DLD1 (cell line): ENCODE measurements at regions not wholly inside any gene's neighbourhood (a gene's known extent, or its start where the extent isn't known, plus 50 kb on each side); places are given as distances from the start of the nearest gene placed in this dataset.
"Not testable (repeated sequence)": the region's sequence is repeated elsewhere in the genome, so short reads cannot be mapped to it uniquely, and the experiment has no call there.

ENCODE experiments used
- in situ Hi-C: cut with HindIII; loops from 2 replicates; pipeline ENCODE4 v1.10.0; 2017; ENCODE audit warnings: low sequenced_read_pairs

DNA sequence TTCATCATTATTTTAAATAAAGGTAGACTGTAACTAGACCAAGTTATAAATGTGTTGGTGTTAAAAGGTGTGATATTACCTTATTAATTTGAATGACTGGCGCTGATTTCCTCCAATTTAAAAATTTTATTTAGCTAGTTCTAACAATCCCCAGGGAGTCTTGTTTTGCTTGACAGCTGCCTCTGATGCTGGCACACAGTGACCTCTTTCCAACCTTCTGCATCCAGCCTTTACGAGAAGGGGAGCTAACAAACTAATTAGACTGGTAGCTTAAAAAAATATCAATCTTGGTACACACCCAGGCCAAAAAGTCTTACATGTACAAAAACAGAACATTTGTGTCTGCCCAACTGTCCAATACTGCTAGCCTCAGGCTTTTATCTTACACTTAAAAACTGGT, 51.8 kb upstream of the ENPEP start:
- in situ Hi-C loops, result no loop called here

DNA sequence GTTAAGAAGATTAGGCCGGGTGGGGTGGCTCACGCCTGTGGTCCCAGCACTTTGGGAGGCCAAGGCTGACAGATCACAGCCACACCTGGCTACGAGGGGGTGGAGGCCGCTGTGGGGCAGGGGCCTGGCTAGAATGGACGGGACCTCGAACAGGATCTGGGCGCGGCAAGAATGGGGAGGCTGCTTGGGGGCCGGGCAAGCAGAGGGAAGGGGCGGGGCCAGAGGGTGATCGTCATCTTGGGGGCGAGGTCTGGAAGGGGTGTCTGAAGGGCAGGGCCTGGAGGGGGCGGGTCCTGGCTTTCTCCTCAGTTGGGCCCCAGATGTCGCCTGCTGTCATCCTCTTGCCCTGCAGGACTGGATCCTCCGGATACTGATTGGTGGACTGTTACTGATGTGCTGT, 57.3 kb upstream of the ENPEP start:
- in situ Hi-C loops, result no loop called here

DNA sequence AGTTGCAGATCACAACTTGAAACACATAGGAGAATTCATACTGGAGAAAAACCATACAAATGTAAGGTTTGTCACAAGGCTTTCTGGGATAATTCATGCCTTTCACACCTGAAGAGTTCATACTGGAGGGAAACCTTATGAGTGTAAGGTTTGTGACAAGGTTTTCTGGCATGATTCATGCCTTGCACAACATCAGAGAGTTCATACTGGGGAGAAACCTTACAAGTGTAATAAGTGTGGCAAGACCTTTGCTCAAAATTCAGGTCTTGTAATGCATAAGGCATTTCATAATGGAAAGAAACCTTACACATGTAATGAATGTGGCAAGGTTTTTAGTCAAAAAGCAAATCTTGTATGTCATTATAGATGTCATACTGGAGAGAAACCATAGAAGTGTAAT, 58.8 kb upstream of the ENPEP start:
- in situ Hi-C loops, result no loop called here

DNA sequence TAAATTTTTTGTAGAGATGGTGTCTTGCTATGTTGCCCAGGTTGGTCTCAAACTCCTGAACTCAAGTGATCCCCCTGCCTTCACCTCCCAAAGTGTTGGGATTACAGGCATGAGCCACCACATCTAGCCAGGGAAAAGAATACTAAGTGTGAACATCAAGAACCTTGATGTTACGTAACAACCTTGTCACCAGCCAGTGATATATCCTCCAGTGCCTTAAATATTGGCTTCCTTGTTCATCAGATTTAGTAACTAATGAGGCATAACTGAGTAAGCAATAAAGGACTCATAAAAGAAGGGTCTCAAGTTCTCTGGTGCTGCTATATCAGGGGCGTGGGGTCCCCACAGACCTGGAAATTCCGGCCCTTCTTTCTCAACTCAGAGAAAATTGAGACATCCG, 60.5 kb upstream of the ENPEP start:
- in situ Hi-C loops, result no loop called here

DNA sequence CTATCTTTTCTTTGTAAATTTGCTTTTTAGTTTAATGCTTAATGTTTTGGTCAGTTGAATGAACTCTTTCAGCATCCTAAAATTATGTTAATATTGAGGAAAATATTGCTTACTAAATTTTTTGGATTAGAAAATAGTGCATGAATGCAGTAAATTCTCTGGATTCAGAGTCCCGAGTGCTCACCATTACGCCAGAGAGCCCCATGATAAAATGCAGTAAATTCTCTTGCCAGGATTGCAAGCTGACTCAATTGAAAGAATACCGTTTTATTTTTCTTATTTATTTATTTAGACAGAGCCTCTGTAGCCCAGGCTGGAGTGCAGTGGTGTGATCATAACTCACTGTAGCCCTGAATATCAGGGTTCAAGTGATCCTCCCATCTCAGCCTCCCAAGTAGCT, 60.9 kb upstream of the ENPEP start:
- in situ Hi-C loops, result no loop called here

DNA sequence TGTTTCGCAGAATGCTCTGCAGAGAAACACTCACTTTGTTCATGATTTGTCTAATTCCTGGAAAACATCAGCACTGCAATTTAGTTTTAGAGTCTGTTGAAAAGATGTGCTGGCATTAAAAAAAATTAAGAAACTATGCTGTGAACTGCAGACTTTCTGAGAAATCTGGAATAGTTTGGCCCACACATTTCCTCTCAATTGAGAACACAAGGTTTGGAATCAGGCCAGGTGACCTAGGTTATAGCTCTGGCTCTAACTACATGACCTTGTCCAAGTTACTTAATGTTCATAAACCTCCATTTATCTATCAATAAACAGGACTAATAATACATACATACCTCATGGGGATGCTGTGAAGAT, 61.4 kb upstream of the ENPEP start:
- in situ Hi-C loops, result no loop called here

DNA sequence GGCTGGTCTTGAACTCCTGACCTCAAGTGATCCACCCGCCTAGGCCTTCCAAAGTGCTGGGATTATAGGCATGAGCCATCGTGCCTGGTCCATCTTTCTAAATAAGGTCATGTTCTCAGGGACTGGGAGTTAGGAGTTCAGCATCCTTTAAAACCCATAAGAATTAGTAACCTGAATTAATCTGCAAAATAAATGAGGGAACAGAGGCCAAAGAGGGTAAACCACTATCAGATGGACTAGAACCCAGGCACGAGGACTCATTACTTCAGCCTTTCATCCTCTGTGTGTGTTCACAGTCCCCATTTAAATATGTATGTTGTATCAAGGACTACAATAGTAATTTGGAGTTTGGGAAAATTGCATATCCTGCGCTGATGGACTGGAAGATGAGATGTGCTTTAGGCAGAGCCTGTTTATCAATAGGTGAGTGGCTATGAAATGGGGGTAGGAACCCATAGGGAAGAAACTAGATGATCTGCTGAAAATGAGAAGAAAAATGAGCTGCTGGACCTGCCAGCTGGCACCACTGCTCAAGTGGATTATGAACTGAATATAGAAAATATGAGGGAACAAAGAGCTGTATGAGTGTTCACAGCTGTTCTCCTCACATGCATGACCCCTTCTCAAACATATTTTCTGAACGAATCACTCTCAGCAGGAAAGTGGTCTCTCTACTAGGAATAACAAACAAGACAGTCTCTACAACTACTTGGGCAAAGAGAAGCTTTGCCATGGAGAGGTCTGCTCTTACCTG, 62.0 kb upstream of the ENPEP start:
- in situ Hi-C loops, result not testable (repeated sequence)

DNA sequence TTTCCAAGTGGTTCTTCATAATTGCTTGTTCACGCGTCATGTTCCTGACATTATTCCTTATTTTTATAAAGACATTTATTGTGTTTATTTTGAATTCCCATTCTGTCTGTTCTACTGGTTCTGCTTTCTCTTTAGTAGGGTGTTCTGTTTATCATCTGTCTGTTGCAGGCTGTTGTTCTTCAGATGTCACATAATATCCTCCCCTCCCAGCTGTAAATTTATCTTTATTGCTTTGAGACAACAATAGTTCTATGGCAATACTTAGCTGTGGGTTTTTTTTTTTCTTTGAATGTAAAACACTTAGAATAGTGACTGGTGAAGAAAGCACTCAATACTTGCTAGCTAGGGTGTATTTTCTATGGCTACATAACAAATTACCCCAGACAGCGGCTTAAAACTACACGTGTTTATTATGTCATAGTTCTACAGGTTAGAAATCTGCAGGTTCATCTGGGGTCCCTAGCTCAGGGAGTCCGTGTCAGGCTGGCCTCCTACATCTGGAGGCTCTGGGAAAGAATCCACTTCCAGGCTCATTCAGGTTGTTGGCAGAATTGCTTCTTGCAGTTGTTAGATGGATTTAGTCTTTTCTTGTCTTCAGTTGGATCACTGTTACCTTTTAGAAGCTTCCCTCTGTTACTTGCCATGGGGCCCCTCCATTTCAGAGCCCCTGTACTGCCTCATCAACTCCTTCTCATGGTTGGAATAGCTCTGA, 63.4 kb upstream of the ENPEP start:
- in situ Hi-C loops, result no loop called here

DNA sequence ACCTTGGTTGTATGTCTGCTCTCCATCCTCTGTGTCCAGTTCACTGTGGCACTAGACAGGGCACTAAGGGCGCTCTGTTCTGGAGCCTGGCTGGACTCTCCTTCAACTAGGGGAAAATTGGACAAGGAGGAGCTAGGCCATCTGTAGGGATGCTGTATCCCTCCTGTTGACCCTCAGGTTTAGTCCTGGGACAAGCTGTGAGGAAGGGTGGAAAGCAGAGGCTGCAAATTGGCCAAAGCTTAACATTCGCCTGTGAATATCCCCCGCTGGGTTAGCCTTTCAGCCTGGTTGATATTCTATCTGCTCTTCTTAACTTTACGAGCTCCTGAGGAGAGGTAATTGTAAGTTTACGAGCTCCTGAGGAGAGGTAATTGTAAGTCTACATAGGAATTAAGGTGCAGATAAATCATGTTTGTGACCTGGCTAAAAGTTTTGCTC, 64.4 kb upstream of the ENPEP start:
- in situ Hi-C loops, result no loop called here

DNA sequence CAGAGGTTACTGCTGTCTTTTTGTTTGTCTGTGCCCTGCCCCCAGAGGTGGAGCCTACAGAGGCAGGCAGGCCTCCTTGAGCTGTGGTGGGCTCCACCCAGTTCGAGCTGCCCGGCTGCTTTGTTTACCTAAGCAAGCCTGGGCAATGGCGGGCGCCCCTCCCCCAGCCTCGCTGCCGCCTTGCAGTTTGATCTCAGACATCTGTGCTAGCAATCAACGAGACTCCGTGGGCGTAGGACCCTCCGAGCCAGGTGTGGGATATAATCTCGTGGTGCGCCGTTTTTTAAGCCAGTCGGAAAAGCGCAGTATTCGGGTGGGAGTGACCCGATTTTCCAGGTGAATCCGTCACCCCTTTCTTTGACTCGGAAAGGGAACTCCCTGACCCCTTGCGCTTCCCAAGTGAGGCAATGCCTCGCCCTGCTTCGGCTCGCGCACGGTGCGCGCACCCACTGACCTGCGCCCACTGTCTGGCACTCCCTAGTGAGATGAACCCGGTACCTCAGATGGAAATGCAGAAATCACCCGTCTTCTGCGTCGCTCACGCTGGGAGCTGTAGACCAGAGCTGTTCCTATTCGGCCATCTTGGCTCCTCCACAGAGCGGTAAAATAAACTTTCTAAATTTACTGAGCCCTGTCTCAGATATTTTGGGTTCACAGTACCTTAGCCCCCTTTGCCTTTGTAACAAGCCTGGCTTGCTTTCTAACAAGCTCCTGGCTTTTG, 64.9 kb upstream of the ENPEP start:
- in situ Hi-C loops, result not testable (repeated sequence)

DNA sequence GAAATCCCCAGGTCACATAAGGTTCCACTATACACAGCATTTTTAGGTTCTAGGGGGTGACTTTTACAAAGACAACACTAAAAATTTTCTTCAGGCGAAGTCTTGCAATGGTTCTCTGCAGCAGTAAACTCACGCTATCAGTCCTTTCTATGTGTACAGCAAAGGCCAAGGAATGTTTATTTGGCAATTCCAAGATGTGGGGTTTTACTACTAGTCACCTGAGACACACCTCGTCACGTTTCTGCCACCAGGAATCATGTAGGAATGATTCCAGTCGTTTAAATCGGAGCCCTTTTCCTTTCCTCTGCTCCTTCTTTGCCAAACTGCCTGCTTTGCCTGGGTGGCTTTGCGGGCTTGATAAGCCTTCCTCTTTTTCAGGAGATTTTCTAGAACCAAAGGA, 75.9 kb upstream of the ENPEP start:
- in situ Hi-C loops, result no loop called here

DNA sequence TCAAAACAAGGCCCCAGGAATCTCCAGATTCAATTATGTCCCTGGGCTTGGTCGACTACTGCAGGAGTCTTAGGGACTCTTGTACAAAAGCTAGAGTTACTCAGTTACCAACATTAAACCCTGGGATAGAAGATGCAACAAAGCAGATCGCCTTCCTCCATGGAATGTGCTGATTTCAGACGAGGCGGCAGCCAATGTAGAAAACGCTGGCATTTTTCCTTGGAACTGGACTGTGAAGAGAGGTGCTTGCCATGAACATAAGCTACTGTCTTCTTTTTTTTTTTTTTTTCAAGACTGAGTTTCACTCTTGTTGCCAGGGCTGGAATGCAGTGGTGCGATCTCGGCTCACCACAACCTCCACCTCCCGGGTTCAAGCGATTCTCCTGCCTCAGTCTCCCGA, 76.9 kb upstream of the ENPEP start:
- in situ Hi-C loops, result not testable (repeated sequence)

DNA sequence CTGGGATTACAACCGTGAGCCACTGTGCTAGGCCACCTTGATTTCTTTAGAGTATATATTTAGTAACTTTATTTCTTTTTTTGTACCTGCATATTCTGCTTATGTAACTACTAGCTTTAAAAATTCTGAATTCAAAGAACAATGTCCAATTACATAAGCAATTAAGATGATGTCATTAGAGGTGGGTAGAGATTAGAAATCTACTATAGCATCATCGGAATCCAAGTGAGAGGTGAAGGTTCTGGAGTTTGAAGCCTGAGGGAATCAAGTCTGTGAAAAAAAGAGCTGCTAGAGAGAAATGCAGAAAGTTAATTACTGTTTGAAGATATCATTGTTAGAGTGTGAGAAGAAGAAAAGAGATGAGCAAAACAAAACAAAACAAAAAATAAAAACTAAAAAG, 79.0 kb upstream of the ENPEP start:
- in situ Hi-C loops, result no loop called here

DNA sequence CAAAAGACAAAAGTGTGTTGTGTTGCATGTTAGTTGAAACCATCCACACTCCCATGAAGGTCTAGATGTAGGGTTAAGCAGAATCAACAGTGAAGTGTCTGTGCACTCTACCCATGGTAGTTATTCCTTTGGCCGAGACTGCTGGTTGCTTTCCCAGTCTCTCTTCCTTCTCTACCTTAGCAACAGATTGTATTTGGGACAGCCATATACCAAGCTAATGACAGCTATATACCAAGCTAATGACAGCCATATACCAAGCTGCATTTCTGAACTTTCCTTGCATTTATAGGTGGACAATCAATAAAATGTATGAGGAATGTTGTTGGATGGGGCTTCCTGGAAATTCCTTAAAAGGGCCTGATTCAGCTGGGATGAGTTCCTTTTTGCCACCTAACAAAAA, 80.5 kb upstream of the ENPEP start:
- in situ Hi-C loops, result no loop called here

DNA sequence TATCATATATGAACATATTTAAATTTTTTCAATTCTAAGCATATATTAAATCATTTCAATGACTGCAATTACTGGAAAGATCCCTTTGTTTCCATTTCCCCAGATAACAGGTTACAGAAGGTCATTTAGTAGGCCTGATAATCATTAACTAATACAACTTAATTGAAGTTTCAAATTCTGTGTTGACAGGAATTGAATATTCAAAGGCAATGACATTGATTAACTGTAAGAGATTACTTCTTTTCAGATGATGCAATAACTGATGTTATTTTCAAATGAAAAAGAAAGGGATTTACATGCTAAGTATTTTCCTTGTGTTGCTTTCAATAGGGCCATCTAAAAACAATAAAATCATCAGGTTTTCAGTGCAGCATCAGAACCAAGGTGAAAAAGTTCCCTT, 81.1 kb upstream of the ENPEP start:
- in situ Hi-C loops, result no loop called here

DNA sequence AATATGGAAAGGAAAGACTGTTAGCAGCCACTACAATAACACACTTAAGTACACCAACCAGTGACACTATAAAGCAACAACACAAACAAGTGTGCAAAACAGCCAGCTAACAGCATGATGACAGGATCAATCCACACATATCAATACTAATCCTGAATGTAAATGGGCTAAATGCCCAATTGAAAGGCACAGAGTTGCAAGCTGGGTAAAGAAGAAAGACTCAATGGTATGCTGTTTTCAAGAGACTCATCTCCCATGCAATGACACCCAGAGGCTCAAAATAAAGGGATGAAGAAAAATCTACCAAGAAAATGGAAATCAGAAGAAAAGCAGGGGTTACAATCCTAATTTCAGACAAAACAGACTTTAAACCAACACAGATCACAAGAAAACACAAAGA, 94.2 kb upstream of the ENPEP start:
- in situ Hi-C loops, result no loop called here

DNA sequence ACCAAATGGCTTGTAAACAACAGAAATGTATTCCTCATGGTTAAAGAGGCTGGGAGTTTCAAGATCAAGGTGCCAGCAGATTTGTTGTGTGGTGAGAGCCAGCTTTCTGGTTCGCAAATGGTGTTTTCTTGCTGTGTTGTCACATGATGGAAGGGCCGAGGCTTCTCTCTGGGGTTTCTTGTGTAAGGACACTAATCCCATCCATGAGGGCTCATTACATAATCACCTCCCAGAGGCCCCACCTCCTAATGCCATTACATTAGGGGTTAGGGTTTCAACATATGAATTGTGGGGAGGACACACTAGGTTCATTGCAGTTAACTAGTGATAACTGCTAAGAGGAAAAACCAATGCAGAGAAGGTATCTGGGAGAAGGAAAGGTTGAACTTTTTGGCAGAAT, 103.5 kb upstream of the ENPEP start:
- in situ Hi-C loops, result no loop called here

DNA sequence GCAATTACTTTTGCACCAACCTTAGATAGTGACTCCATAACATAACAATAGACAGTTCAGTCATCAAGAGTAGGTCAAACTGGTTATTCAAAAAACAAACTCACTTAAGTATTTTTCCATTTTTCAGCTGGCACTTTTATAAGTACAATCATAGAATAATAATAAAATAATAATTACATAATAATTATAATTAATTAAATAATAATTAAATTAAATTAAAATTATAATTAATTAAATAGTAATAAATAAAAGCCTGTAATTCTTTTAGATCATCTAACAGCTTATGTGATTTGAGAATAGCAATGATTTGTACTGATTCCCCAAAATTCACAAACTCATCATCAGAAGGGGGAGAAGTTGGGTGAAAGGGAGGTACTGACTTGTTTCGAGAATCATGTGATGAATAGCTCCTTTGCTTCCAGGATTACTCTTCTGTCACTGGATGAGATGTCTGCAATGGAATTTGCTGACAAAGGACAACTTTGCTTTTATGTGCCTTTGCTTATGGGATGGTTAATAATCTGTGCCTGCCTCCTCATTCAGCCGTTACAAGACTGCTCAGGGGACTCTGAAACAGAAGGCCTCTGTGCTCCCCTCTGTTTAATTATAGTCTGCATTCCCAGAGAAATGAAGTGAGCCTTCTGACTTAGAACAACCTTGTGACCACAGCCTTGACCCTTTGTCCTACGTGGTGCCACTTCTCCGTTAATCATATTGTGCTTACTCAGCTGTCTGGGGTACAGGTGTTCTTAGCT, 104.8 kb upstream of the ENPEP start:
- in situ Hi-C loops, result no loop called here

DNA sequence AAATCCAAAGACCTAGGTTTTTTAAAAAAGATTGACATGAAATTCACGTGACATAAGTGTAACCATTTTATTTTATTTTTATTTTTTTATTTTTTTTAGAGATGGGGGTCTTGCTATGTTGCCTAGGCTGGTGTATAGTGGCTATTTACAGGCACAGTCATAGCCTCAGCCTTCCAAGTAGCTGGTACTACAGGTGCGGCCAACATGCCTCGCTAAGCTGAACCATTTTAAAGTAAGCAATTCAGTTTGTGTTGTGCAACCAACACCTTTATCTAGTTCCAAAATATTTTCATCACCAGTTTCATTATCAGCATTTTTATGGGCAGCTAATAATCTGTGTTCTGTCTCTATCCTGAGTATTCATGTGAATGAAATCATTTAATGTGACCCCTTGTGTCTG, 107.5 kb upstream of the ENPEP start:
- in situ Hi-C loops, result no loop called here

DNA sequence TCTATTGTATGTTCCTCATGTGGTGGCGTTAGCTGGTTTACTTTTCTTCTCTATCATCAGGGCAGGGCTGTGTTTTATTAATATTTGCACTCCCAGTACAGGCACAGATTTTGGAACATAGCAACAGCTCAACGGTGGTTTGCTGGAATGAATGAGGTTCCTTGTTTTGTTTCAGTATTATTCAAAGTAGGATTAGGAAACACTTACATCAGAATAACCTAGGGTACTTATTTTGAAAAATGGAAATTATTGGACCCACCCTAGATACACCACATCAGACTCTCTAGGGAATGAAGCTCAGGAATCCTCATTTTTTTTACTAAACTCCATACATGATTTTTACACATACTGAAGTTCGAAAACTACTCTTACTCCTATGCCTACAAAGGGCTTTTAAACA, 108.8 kb upstream of the ENPEP start:
- in situ Hi-C loops, result no loop called here

DNA sequence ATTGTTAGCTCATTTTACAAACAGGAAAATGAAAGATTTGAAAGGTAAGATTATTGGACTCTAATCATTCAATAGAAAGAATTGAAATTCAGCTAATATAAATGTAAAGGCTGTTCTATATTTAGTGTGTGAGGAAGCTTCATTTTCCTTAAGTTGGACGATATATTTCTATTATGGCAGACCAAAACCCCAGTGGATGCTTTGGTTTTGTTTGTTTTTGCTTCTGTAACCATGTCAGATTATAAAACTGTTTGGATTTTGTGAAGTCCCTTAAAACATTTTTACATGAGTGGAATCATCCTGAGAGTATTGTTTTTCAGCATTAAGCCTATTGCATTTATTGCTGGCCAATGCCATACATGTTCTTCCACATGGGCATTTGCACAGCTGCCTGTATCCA, 110.2 kb upstream of the ENPEP start:
- in situ Hi-C loops, result no loop called here
